ENCODE measurements at regions not wholly inside any gene's neighbourhood (a gene's known extent, or its start where the extent isn't known, plus 50 kb on each side); places are given as distances from the start of the nearest gene placed in this dataset.

- TF ChIP-seq TFAP4 (IDR thresholded peaks at IDR 0.05; ENCODE audit: borderline replicate concordance, low read depth) (0 out of 2 replicates have a peak, but pooled peaks have one; percentile 25), ZMYM4 (CRISPR knock-in tag; IDR thresholded peaks at IDR 0.05) (peak; percentile 78; the same call in 1 of the 2 replicates), FOXK1 (CRISPR knock-in tag; IDR thresholded peaks at IDR 0.05; ENCODE audit: borderline replicate concordance, low read depth) (no peak), ZNF430 (CRISPR knock-in tag; IDR thresholded peaks at IDR 0.05) (no peak), MED13 (CRISPR knock-in tag; IDR thresholded peaks at IDR 0.05) (no peak), RELA (CRISPR knock-in tag; IDR thresholded peaks at IDR 0.05) (no peak), GATAD1 (CRISPR knock-in tag; IDR thresholded peaks at IDR 0.05) (no peak), POGZ (CRISPR knock-in tag; IDR thresholded peaks at IDR 0.05) (peak; percentile 49), ZNF549 (CRISPR knock-in tag; IDR thresholded peaks at IDR 0.05) (no peak), HNRNPK (IDR thresholded peaks at IDR 0.05; ENCODE audit: low read depth, low read length, poor library complexity, severe bottlenecking) (no peak), HOXD1 (CRISPR knock-in tag; IDR thresholded peaks at IDR 0.05) (no peak), MXD4 (CRISPR knock-in tag; IDR thresholded peaks at IDR 0.05) (no peak), KDM2A (CRISPR knock-in tag; IDR thresholded peaks at IDR 0.05; ENCODE audit: borderline replicate concordance, low read depth) (peak; percentile 27; the same call in 1 of the 2 replicates), SIX4 (CRISPR knock-in tag; IDR thresholded peaks at IDR 0.05) (peak; percentile 90), ZNF143 (CRISPR knock-in tag; IDR thresholded peaks at IDR 0.05) (no peak), MTF1 (CRISPR knock-in tag; IDR thresholded peaks at IDR 0.05) (no peak), THRA (CRISPR knock-in tag; IDR thresholded peaks at IDR 0.05; ENCODE audit: borderline replicate concordance) (peak; percentile 75; the same call in 1 of the 2 replicates), ZNF251 (CRISPR knock-in tag; IDR thresholded peaks at IDR 0.05) (no peak), SIX1 (CRISPR knock-in tag; IDR thresholded peaks at IDR 0.05; ENCODE audit: borderline replicate concordance) (peak; percentile 68; the same call in 1 of the 2 replicates), GATAD2A (CRISPR knock-in tag; IDR thresholded peaks at IDR 0.05) (0 out of 2 replicates have a peak, but pooled peaks have one; percentile 22)
- TF ChIP-seq, protein P1, sequence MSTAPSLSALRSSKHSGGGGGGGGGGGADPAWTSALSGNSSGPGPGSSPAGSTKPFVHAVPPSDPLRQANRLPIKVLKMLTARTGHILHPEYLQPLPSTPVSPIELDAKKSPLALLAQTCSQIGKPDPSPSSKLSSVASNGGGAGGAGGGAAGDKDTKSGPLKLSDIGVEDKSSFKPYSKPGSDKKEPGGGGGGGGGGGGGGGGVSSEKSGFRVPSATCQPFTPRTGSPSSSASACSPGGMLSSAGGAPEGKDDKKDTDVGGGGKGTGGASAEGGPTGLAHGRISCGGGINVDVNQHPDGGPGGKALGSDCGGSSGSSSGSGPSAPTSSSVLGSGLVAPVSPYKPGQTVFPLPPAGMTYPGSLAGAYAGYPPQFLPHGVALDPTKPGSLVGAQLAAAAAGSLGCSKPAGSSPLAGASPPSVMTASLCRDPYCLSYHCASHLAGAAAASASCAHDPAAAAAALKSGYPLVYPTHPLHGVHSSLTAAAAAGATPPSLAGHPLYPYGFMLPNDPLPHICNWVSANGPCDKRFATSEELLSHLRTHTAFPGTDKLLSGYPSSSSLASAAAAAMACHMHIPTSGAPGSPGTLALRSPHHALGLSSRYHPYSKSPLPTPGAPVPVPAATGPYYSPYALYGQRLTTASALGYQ (CRISPR knock-in tag; IDR thresholded peaks at IDR 0.05): no peak
- TF ChIP-seq, protein P2, sequence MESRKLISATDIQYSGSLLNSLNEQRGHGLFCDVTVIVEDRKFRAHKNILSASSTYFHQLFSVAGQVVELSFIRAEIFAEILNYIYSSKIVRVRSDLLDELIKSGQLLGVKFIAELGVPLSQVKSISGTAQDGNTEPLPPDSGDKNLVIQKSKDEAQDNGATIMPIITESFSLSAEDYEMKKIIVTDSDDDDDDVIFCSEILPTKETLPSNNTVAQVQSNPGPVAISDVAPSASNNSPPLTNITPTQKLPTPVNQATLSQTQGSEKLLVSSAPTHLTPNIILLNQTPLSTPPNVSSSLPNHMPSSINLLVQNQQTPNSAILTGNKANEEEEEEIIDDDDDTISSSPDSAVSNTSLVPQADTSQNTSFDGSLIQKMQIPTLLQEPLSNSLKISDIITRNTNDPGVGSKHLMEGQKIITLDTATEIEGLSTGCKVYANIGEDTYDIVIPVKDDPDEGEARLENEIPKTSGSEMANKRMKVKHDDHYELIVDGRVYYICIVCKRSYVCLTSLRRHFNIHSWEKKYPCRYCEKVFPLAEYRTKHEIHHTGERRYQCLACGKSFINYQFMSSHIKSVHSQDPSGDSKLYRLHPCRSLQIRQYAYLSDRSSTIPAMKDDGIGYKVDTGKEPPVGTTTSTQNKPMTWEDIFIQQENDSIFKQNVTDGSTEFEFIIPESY (CRISPR knock-in tag; IDR thresholded peaks at IDR 0.05): no peak
- TF ChIP-seq, protein P3, sequence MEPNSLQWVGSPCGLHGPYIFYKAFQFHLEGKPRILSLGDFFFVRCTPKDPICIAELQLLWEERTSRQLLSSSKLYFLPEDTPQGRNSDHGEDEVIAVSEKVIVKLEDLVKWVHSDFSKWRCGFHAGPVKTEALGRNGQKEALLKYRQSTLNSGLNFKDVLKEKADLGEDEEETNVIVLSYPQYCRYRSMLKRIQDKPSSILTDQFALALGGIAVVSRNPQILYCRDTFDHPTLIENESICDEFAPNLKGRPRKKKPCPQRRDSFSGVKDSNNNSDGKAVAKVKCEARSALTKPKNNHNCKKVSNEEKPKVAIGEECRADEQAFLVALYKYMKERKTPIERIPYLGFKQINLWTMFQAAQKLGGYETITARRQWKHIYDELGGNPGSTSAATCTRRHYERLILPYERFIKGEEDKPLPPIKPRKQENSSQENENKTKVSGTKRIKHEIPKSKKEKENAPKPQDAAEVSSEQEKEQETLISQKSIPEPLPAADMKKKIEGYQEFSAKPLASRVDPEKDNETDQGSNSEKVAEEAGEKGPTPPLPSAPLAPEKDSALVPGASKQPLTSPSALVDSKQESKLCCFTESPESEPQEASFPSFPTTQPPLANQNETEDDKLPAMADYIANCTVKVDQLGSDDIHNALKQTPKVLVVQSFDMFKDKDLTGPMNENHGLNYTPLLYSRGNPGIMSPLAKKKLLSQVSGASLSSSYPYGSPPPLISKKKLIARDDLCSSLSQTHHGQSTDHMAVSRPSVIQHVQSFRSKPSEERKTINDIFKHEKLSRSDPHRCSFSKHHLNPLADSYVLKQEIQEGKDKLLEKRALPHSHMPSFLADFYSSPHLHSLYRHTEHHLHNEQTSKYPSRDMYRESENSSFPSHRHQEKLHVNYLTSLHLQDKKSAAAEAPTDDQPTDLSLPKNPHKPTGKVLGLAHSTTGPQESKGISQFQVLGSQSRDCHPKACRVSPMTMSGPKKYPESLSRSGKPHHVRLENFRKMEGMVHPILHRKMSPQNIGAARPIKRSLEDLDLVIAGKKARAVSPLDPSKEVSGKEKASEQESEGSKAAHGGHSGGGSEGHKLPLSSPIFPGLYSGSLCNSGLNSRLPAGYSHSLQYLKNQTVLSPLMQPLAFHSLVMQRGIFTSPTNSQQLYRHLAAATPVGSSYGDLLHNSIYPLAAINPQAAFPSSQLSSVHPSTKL (CRISPR knock-in tag; IDR thresholded peaks at IDR 0.05): 0 out of 2 replicates have a peak, but pooled peaks have one; percentile 30
These were observed 75.7 kb upstream of the ATIC start (continued) for GRCh38 chr2:215236131-215236530.

Measured in HepG2 (cell line).